HK-2 (cell line): ENCODE measurements at regions not wholly inside any gene's neighbourhood (a gene's known extent, or its start where the extent isn't known, plus 50 kb on each side); places are given as distances from the start of the nearest gene placed in this dataset.
"Not testable (repeated sequence)": the region's sequence is repeated elsewhere in the genome, so short reads cannot be mapped to it uniquely, and the experiment has no call there.

Experiments used
- DNase-seq: peaks from one replicate; pipeline ENCODE4 v3.0.0-alpha.2; 2018; ENCODE audit not compliant: unreplicated experiment

GRCh38 chr10:37067576-37067975 is 57.8 kb upstream of the ANKRD30A start:
- no peak for DNase-seq

- DNase-seq = not testable (repeated sequence)
Observed at GRCh38 chr10:37062296-37062695, 63.1 kb upstream of the ANKRD30A start.

- no peak for DNase-seq
Observed at GRCh38 chr10:37057261-37057660, 68.1 kb upstream of the ANKRD30A start.

- no peak for DNase-seq
Observed at GRCh38 chr10:37053476-37053875, 71.9 kb upstream of the ANKRD30A start.

GRCh38 chr10:37049982-37050381 is 75.4 kb upstream of the ANKRD30A start:
- not testable (repeated sequence) for DNase-seq

GRCh38 chr10:37044319-37044718 is 81.1 kb upstream of the ANKRD30A start:
- not testable (repeated sequence) for DNase-seq

- DNase-seq = no peak
Observed at GRCh38 chr10:37035853-37036252, 89.5 kb upstream of the ANKRD30A start.

GRCh38 chr10:37015498-37015897 is 109.9 kb upstream of the ANKRD30A start:
- DNase-seq = no peak

- no peak for DNase-seq
Observed at GRCh38 chr10:37010741-37011140, 114.7 kb upstream of the ANKRD30A start.

GRCh38 chr10:37008276-37008675 is 117.1 kb upstream of the ANKRD30A start:
- not testable (repeated sequence) for DNase-seq

- no peak for DNase-seq
Observed at GRCh38 chr10:37003126-37003525, 122.3 kb upstream of the ANKRD30A start.

- DNase-seq = not testable (repeated sequence)
Observed at GRCh38 chr10:36995806-36996205, 129.6 kb upstream of the ANKRD30A start.

GRCh38 chr10:36994886-36995285 is 130.5 kb upstream of the ANKRD30A start:
- no peak for DNase-seq

- no peak for DNase-seq
Observed at GRCh38 chr10:36989233-36989632, 136.2 kb upstream of the ANKRD30A start.

- no peak for DNase-seq
Observed at GRCh38 chr10:36946598-36946997, 178.8 kb upstream of the ANKRD30A start.

- no peak for DNase-seq
Observed at GRCh38 chr10:36943544-36943943, 181.9 kb upstream of the ANKRD30A start.

GRCh38 chr10:36942616-36943015 is 182.8 kb upstream of the ANKRD30A start:
- no peak for DNase-seq

- DNase-seq = no peak
Observed at GRCh38 chr10:36903040-36903439, 222.4 kb upstream of the ANKRD30A start.

- DNase-seq = no peak
Observed at GRCh38 chr10:36899652-36900051, 225.7 kb upstream of the ANKRD30A start.

- peak; percentile 62 for DNase-seq
Observed at GRCh38 chr10:36888925-36889573, 236.3 kb upstream of the ANKRD30A start.

- no peak for DNase-seq
Observed at GRCh38 chr10:36886303-36886891, 239.0 kb upstream of the ANKRD30A start.

GRCh38 chr10:36885746-36886145 is 239.7 kb upstream of the ANKRD30A start:
- no peak for DNase-seq

- DNase-seq = no peak
Observed at GRCh38 chr10:36882781-36883180, 242.6 kb upstream of the ANKRD30A start.

GRCh38 chr10:36880898-36881297 is 244.5 kb upstream of the ANKRD30A start:
- DNase-seq = no peak
